GM18867 (cell line): ENCODE measurements at regions not wholly inside any gene's neighbourhood (a gene's known extent, or its start where the extent isn't known, plus 50 kb on each side); places are given as distances from the start of the nearest gene placed in this dataset.

ENCODE experiments used
- ATAC-seq: cut with Tn5 transposase; IDR thresholded peaks from one replicate; pipeline ENCODE4 v1.9.1; 2021; ENCODE audit warnings: mild to moderate bottlenecking, moderate library complexity; ENCODE audit not compliant: unreplicated experiment

DNA sequence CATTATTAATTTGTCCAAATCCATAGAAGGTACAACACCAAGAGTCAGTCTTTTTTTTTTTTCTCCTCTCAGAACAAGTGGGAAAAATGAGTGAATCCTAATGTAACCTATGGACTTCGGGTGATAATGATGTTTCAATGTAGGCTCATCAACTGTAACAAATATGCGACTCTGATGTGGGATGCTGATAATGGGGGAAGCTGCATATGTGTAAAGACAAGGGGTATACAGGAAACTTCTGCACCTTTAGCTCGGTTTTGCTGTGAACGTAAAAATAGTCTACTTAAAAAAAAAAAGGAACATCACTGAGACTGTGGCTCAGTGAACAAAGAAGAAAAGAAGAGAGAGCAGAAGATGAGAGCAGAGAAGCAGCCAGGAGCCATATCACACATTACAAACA lies 78.3 kb upstream of the ARHGAP32 start:
- ATAC-seq, result no peak

DNA sequence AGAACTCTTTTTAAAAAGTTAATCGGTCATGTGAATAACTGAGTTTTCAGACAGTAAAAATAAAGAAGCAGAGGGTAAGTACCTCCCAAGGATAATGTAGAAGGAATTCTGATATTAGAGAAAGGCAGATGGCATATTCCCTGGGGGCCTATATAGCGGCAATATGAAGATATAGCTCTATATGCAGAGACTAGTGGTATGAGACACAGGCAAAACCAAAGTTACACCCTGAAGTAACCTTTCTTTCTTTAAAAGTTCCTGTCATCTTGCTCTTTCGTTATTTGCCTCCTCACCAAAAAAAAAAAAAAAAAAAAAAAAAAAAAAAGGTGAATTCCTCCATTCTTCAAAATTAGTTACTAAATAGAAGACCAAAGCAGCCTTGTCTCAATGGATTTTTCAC lies 76.2 kb upstream of the ARHGAP32 start:
- ATAC-seq, result no peak

DNA sequence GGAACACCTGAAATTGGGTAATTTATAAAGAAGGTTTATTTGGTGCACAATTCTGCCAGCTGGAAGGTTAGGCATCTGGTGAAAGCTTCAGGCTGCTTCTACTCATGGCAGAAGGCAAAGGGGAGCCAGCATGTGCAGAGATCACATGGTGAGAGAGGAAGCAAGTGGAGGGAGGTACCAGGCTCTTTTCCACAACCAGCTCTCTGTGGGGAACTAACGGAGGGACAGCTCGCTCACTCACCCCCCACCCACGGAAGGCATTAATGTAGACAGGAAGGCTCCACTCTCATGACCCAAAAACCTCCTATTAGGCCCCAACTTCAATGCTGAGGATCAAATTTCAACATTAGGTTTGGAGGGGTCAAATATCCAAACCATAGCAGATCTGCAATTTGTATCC lies 75.6 kb upstream of the ARHGAP32 start:
- ATAC-seq, result no peak

DNA sequence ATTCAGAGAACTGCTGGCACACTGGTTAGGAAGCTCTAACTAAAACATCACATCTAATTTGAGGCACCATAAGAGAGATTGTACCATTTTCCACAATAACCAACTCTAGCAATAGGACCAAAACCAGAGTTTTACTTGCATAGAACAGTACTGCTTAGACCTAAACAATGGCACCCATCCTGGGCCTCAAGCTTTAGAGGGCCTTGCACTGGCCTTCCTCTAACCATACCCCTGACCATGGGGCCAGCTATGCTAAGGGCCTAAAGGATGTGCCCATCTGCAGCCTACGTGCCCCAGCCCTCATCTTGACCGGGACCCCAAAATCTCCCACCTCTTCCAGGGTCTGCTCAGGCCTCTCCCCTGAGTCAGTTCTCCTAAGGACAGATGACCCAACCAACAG lies 74.4 kb upstream of the ARHGAP32 start:
- no peak for ATAC-seq

DNA sequence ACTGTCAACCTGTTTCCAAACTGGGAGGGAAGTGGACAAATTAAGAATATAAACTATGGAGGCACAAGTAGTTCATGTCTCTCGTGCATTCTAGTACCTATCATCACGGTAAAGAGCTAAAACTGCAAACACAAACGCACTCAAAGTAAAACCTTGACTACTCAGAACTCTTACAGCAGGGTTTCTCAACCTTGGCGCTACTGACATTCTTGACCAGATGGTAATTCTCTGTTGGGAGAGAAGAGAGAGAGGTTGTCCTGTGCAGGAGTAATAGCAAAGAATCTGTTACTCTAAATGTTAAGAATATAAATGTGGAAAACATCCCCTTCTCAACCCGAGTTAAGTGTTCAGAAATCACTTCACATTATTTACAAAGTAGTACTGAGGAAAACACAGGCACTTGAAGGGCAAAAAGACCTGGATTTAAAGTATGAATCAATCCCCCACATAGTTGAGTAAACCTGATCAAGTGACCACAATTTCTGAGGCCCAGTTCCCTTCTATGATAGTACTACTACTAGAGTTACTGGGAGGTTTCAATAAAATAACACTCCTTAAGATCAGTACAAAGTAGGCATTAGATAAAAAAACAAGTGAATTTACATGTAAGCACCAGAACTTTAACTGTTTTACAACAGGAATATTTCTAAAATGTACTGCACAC lies 73.1 kb upstream of the ARHGAP32 start:
- no peak for ATAC-seq

DNA sequence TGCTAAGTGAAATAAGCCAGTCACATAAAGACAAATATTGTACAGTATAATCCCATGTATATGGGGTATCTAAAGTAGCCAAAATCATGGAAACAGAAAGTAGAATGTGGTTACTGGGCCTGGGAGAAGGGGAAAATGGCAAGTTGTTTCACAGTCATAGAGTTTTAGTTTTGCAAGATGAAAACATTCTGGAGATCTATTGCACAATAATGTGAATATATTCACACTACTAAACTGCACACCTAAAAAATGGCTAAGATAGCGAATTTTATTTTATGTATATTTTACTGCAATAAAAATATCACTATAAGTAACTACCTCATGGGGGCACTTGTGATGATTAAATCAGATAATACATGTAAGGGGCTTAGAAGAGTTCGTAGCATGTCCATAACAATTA lies 72.0 kb upstream of the ARHGAP32 start:
- no peak for ATAC-seq

DNA sequence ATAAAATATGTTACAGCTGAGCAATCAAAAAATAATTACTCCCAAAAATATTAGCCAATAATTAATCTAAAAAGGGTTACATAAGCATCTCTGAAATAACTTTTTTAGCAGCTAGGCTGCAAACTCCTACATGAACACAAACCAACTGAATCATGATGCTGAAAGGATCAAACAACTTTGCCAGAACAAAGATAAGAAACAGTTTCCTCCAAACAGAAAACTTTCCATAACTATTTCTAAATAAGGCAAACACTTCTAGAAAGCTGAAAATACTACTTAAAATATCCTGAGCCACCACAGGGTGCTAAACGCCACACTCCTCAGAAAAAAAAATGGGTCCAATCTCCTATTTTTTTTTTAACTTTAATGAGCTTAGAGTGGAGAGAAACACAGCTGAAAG lies 68.6 kb upstream of the ARHGAP32 start:
- ATAC-seq, result no peak

DNA sequence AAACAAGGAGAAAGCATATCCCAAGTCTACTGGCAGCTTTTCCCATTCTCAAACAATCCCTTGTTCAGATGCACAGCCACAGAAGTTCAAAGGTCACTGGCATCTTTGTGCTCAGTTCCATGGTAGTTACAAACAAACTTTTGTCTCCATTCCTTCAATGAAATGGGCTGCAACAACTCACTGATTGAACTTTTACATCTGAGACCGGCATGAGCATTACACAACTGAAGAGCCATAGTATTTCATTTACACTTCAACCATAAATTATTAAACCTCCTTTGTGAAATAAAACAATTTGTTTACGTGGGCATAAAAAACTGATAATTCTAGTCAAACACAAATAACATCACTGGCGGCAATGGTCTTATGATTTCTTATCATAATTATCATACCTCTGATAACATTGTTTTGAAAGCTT lies 67.8 kb upstream of the ARHGAP32 start:
- ATAC-seq, result no peak

DNA sequence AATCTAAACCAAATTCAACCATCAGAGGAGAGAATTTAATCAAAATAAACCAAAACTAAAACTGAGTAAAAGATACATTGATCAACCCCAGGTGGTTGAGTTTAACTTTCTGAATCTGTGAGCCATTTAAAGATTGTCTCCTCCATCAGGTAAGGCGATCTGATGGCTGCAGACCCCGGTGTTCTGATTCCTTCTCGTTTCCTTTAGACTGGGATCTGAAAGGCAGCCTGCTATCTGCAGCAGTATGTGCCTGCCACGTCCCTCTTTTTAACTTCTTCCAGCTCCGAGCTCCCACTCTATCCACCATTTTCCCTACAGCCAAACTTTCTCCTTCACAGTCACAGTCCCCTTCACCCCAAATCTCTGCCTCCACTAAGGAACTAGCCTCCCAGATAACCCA lies 66.1 kb upstream of the ARHGAP32 start:
- no peak for ATAC-seq

DNA sequence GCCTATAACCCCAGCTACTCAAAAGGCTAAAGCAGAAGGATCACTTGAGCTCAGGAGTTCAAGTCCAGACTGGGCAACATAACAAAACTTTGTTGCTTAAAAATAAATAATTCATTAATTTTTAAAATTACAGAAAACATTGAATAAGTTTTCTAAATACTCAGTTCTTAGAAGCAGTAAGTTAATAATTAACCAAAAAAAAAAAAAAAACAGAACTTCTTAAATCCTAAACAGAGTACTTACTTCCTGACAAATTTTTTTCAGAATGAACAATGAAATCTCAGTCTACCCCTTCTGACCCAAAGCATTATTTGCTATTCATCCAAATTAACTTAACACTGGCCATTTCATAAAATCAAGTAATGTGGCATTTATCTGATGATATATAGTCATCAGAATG lies 65.4 kb upstream of the ARHGAP32 start:
- ATAC-seq, result no peak

DNA sequence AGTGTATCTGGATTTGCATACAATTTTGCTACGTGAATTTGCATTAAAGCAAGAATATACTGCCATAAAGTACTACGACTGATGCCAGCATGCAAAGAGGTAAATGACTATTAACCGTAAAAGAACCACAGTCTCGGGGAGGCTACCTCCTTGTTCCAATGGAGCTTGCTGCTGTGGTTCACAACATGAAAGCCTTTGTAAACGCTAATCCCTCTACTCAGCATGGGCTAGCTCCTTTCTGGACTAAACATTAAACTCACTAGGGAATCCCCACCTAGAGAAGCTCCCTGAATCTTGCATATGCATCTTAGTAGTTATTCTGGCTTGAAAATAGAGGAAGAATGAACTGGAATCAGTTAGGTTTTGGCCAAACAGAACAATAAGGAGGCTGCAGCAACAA lies 60.5 kb upstream of the ARHGAP32 start:
- no peak for ATAC-seq

DNA sequence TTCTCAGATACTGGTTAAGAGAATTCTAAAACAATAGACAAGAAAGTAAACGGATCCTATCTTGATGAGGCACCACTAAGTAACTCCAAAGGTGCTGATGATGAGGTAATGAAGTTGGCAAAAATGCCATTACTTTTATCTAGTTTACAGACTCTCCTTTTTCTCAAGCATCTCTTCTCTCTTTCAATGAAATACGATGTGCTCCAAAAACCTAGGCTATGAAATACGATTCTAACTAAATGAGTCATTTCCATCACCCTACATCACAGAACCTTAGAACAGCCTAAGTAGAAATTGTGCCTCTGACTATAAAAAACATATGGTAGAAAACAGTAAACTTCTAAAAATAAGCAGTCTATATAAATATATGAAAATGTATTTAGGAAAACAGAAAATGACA lies 58.9 kb upstream of the ARHGAP32 start:
- no peak for ATAC-seq

DNA sequence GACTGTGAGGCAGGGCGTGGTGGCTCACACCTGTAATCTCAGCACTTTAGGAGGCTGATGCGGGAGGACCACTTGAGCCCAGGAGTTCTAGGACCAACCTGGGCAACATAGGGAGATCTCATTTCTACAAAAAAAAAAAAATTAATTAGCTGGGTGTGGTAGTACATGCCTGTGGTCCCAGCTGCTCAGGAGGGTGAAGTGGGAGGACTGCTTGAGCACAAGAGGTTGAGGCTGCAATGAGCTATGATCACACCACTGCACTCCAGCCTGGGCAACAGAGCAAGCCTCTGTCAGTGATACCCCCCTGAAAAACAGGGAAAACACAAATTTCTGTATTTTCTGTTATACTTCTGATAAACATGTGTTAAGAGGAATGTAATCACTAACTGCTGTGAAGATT lies 57.8 kb upstream of the ARHGAP32 start:
- no peak for ATAC-seq

DNA sequence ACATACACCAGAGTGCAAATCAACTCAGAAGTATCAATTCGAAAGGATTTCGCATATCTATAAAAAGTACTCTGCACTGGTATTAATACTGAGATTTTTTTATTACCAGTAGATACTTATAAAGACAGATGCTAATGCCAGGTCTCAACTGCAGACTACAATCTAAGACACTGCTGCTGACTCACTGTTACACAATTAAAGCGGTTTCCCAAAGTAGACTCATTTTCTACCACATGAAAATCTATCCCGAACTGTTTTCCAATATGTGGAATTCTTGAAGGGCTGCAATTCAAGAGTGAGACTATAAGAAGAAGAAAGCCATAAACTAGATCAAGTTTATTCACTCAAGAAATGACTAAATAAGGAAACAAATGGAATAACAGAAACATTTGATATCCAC lies 57.2 kb upstream of the ARHGAP32 start:
- ATAC-seq, result no peak

DNA sequence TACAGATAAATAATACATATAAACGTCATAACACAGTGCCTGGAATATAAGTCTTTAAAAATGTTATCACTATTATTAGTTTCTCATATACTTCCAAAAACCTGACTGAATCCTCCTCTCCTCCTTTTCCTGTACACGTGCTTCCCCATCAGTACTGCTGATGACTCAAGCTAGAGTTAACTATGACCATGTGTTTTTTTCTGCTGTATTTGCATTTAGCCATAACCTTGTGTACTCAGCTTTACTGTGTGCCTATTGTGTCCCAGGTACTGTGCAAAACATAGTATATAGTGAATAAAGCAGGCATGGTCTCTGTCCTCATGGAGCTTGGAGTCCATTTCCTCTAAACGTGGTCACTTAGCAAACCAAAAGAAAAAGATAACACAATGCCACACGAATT lies 56.5 kb upstream of the ARHGAP32 start:
- ATAC-seq, result no peak

DNA sequence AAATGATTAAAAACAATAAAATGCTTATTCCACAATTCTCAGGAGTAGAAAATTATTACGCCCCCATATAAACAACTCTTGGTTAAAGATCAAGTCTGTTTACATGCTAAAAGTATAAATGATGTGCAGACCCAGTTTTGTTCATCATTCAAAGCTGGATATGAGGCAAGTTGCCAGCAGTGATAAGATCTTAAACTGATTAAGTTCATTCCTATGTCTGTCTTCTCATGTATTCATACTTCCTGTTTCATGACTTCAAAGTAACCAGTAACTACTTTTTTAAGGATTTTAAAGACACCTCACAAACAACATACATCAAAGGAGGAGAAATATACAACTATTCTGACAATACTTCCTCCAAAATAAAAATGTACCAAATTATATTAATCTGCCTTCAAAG lies 55.0 kb upstream of the ARHGAP32 start:
- ATAC-seq, result no peak

DNA sequence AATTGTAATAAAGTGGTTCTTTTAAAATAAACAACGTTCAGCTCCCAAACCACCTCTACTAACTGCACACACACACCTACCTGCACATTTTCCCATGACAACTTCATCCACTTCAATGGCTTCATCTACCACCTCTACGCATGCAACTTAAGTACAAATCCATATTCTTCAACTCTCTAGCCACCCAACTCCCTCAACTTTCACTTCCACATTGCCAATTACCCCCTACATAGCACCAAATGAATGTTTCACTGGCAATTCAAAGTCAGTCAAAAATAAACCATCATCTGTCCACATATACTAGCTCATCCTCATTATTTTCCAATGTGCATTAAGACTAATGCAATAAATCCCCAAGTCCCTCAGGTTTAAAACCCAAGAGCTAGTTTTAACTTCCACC lies 50.7 kb upstream of the ARHGAP32 start:
- no peak for ATAC-seq
